ENCODE measurements at regions not wholly inside any gene's neighbourhood (a gene's known extent, or its start where the extent isn't known, plus 50 kb on each side); places are given as distances from the start of the nearest gene placed in this dataset.

DNA sequence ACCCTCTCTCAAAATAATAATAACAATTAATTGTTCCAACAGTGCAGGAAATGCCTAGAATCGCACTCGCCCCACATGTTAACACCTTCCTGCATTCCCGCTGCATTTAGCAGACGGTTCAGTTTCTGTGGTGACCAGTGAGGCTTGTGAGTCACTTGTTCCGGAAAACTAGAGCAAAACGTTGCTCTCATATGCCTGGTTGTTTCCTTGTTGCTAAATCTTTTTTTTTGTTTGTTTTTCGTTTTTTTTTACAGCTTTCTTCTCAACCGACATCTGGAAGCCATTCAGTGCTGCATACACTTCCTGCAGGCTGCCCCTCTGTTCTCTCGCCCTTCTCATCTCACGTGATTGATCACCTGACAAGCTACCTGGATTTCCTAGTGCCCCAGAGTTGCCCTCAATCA is 56.9 kb upstream of the TMPRSS2 start:
- no peaks in the 10 kb centered on the region for H4K20me1 ChIP-seq
- no peak overlapping the region for H3K4me2 ChIP-seq
- no peak overlapping the region for H3K4me3 ChIP-seq
- peaks cover 0 to 20% (median 0%) of the 10 kb centered on the region in 10 experiments; a peak in 4 of 20 replicates for H3K4me1 ChIP-seq
- H3K9me3 ChIP-seq (replicated peaks in 1 of 11) = no peaks in the 10 kb centered on the region
- H3K27me3 ChIP-seq = no peaks in the 10 kb centered on the region
- H3K27ac ChIP-seq = no peak overlapping the region
- H3K36me3 ChIP-seq = no peaks in the 10 kb centered on the region
- TF ChIP-seq Cebpa-rat (IDR thresholded peaks at IDR 0.05) = no peak
- no peak overlapping the region for H3K9ac ChIP-seq

DNA sequence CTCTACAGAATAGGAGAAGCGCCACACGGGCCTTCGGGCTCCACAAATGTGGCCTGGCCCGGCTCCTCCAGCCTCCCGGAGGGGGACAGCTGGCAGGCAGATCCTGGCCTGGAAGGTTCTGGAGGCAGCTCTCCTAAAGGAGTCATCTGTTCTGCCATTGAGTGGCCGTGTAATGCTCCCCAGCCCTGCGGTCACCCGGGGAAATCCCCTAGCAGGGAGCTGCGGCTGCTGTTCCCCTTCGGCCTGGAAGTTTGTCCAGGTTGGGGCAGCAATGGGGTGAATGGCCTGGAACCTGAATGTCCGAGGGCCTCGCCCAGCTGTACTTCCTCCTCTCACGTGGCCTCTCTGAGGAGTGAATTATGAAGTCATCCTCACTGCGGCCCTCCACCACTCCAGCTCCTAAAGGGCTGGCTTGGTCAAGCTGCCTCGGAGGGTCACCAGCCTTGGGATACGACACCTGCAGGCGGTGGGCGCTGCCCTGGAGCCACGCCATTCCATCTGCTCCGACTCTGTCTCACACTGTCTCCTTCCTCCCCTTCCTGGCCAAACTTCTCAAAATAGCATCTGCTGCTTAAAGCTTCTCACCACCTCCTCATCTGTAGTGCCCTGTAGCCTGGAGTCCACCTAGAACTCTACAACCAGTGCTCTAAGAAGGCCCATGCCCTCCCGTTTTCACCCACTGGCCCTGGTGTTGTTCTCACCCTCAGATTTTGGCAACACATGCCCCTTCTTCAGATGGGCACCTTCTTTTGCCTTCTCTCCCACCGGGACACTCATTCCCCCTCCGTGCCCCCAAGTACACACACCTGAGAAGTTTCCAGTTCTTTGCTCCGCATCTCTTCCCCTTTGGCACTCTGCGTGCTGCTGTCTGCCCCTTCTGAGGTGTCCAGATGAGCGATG is 54.4 kb upstream of the TMPRSS2 start:
- Histone ChIP-seq H3K4me3 (no peak overlapping the region), H3K9ac (no peak overlapping the region), H4K20me1 (no peaks in the 10 kb centered on the region), H3K9me3 (replicated peaks in 1 of 11) (no peaks in the 10 kb centered on the region), H3K27me3 (no peaks in the 10 kb centered on the region), H3K4me1 (peaks cover 0 to 20% (median 0%) of the 10 kb centered on the region in 10 experiments; a peak in 4 of 20 replicates), H3K4me2 (peak overlapping the region in 1 of 11 experiments; percentile 40; a peak in 2 of 22 replicates), H3K27ac (no peak overlapping the region), H3K36me3 (no peaks in the 10 kb centered on the region)
- no peak for TF ChIP-seq Cebpa-rat (IDR thresholded peaks at IDR 0.05)

DNA sequence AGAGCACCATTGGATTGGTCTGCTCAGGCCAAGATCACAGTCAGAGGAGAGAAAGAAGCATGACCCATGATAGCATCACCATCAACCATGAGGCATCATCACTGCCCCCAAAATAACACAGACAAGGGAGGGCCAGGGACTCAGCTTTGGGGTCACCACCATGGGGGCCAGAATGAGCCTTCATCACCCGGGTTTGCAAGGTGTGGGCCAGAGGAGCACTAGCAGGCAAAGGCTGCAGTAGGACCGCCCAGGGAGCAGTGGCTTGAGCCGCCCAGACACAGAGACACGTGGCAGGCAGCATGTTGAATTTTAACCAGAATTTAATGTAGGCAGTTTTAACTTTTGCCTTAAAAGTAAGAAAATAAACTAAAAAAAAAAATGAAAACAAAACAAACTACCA is 53.7 kb upstream of the TMPRSS2 start:
- H3K27ac ChIP-seq = no peak overlapping the region
- no peaks in the 10 kb centered on the region for H3K36me3 ChIP-seq
- TF ChIP-seq Cebpa-rat (IDR thresholded peaks at IDR 0.05) = no peak
- no peak overlapping the region for H3K4me3 ChIP-seq
- no peaks in the 10 kb centered on the region for H4K20me1 ChIP-seq
- no peaks in the 10 kb centered on the region for H3K27me3 ChIP-seq
- no peak overlapping the region; a peak in 1 of 22 replicates for H3K4me2 ChIP-seq
- peaks cover 0 to 20% (median 0%) of the 10 kb centered on the region in 10 experiments; a peak in 4 of 20 replicates for H3K4me1 ChIP-seq
- H3K9ac ChIP-seq = no peak overlapping the region
- no peaks in the 10 kb centered on the region for H3K9me3 ChIP-seq (replicated peaks in 1 of 11)

DNA sequence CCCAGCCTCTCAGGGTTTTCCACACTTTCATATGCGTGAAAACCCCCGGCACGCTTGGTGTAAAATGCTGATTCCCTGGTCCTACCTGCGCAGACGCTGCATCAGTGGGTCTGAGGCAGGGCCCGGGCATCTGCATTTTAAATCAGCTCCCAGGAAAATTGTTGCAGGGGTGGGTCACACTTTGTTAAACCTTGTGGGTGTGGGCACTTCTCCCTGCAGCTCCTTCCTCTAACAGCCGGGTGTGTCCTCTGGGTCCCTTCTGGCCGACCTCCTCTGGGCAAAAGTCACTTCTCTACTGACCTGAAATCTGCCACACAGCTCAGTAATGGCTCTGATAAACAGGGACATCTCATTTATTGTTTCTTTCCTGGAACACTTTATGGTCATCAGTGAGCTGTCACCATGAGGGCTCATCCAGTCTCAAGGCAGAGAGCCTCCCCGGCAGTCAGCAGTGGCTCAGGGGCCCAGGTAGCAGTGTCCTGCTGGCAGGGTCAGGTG is 52.8 kb upstream of the TMPRSS2 start:
- Histone ChIP-seq H4K20me1 (no peaks in the 10 kb centered on the region), H3K4me1 (peaks cover 0 to 20% (median 0%) of the 10 kb centered on the region in 10 experiments; a peak in 4 of 20 replicates), H3K9me3 (replicated peaks in 1 of 11) (no peaks in the 10 kb centered on the region), H3K27me3 (no peaks in the 10 kb centered on the region), H3K36me3 (no peaks in the 10 kb centered on the region), H3K9ac (no peak overlapping the region), H3K4me2 (peak overlapping the region in 3 of 11 experiments; percentile 1 to 35 (median 20); a peak in 3 of 22 replicates), H3K27ac (no peak overlapping the region), H3K4me3 (no peak overlapping the region)
- no peak for TF ChIP-seq Cebpa-rat (IDR thresholded peaks at IDR 0.05)

DNA sequence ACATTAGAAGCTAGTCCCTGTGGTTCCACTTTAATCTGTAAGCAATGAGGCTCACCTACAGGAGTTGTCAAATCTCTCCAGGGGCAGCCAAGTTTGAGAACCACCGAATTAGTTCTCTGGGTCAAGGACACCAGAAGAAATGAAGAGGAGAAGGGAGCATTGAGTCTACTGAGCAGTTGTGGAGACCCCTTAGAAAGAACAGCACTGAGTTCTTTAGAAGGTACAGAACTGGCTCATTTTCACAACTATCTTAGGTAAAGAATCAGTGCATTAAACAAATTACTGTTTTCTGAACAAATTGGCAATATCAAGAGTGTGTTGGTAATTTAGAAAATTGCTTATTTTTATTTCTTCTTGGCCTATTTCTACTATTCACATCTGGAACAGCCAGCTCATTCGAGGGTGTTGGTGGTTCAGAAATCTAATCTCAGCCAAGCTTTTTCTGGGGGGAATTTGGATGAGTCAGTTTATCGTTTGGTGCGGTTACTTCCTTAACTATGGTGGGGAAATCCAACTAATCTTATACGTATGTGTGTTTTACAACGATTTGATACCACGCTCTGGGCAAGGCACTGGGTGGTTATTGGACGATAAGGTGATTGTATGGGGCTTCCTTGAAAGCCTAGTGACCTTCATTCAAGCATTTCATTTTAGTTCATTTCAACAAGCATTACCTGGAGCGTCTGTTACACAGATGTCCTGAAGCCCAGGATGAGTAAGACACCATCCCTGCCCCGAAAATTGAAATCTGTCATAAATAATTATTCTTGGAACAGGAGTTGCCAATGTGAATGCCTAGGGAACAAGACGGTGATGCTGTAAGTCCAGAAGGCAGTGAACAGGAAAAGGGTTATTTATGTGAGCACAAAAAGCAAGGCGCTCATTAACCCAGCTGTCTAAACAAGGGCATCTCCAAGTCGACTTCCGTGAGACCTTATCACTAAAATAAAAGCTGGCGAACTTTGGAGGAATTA is 52.0 kb upstream of the TMPRSS2 start:
- H3K9ac ChIP-seq = no peak overlapping the region
- H3K27me3 ChIP-seq = no peaks in the 10 kb centered on the region
- no peak for TF ChIP-seq Cebpa-rat (IDR thresholded peaks at IDR 0.05)
- no peaks in the 10 kb centered on the region for H4K20me1 ChIP-seq
- no peak overlapping the region for H3K27ac ChIP-seq
- no peaks in the 10 kb centered on the region for H3K9me3 ChIP-seq (replicated peaks in 1 of 11)
- H3K4me3 ChIP-seq = no peak overlapping the region
- H3K4me1 ChIP-seq = peaks cover 0 to 20% (median 0%) of the 10 kb centered on the region in 10 experiments; a peak in 4 of 20 replicates
- H3K36me3 ChIP-seq = no peaks in the 10 kb centered on the region
- H3K4me2 ChIP-seq = peak overlapping the region in 2 of 11 experiments; percentile 4 to 20; a peak in 2 of 22 replicates

DNA sequence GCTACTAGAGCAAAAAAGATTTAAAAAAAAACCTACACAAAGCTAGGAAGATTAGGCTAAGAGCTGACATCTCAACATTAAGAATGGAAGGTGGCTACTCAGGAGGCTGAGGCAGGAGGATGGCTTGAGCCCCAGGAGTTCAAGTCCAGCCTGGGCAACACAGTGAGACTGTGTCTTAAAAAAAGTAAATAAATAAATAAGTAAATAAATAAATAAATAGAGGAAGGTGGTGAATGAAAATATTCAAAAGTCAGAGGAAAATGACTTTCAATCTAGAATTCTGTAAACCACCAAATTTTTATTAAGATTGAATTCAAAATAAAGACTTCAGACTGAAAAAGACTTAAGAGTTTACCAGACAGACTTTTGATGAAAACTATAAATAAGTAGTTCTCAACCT is 50.9 kb upstream of the TMPRSS2 start:
- Histone ChIP-seq H3K9ac (no peak overlapping the region), H4K20me1 (no peaks in the 10 kb centered on the region), H3K4me2 (no peak overlapping the region), H3K4me1 (peaks cover 0 to 20% (median 0%) of the 10 kb centered on the region in 10 experiments; a peak in 4 of 20 replicates), H3K9me3 (replicated peaks in 1 of 11) (no peaks in the 10 kb centered on the region), H3K27me3 (no peaks in the 10 kb centered on the region), H3K4me3 (no peak overlapping the region), H3K36me3 (no peaks in the 10 kb centered on the region), H3K27ac (no peak overlapping the region)
- no peak for TF ChIP-seq Cebpa-rat (IDR thresholded peaks at IDR 0.05)

DNA sequence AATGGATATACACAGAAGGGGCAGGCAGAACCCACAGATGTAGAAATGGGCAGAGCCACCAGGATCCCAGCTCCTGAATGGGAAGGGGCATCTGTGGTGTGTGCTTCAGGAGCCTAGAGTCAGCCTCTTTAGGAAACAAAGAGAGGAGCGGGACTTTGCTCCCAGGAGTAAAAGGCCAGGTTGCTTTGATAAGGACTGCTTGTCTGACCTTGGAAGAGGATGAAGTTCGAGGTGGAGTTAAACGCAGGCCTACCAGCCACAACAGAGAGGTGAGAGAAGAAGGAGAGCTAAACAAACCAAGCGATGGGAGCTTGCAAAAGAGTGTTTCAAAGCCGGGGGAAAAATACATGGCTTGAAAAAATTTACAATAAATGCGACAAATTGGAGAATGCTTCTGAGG is 49.9 kb upstream of the TMPRSS2 start:
- Histone ChIP-seq H3K27ac (no peak overlapping the region), H3K36me3 (no peaks in the 10 kb centered on the region), H3K4me2 (no peak overlapping the region), H3K27me3 (no peaks in the 10 kb centered on the region), H3K9me3 (replicated peaks in 1 of 11) (no peaks in the 10 kb centered on the region), H4K20me1 (no peaks in the 10 kb centered on the region), H3K4me1 (peaks cover 0 to 20% (median 0%) of the 10 kb centered on the region in 10 experiments; a peak in 4 of 20 replicates), H3K4me3 (no peak overlapping the region), H3K9ac (no peak overlapping the region)
- no peak for TF ChIP-seq Cebpa-rat (IDR thresholded peaks at IDR 0.05)

Data from BLaER1 treated with 17β-estradiol and CSF1 and Interleukin-3, amounts not matched to agents 10 nM and 100 nM (cell line).